Upper lobe of left lung (tissue), 6 donors: ENCODE measurements at regions not wholly inside any gene's neighbourhood (a gene's known extent, or its start where the extent isn't known, plus 50 kb on each side); places are given as distances from the start of the nearest gene placed in this dataset.
"Not testable (repeated sequence)": the region's sequence is repeated elsewhere in the genome, so short reads cannot be mapped to it uniquely, and the experiment has no call there.

Source experiments
- ATAC-seq, 2 donors: fragments of 200-7000 bp; cut with Tn5 transposase; one replicate each; pipeline ENCODE4 v1.9.1; 2022; ENCODE audit warnings: mild to moderate bottlenecking in 2 of 2, moderate library complexity in 2 of 2; ENCODE audit not compliant: low FRiP score in 2 of 2
- DNase-seq, 2 donors: peaks; one replicate each; pipeline ENCODE4 v3.0.0-alpha.2; 2019 to 2020
- H3K27ac ChIP-seq, 4 donors: fragments of 200-600 bp; sonication (generic); one replicate each; pipeline ENCODE4 v1.5.1; 2016 to 2019
- H3K27me3 ChIP-seq, 4 donors: fragments of 200-600 bp; sonication (generic); one replicate each; pipeline ENCODE4 v1.5.1; 2017 to 2019
- H3K36me3 ChIP-seq, 4 donors: fragments of 200-600 bp; sonication (generic); one replicate each; pipeline ENCODE4 v1.5.1; 2016 to 2019
- H3K4me1 ChIP-seq, 4 donors: fragments of 200-600 bp; sonication (generic); one replicate each; pipeline ENCODE4 v1.5.1; 2018 to 2019
- H3K4me3 ChIP-seq, 4 donors: fragments of 200-600 bp; sonication (generic); one replicate each; pipeline ENCODE4 v1.5.1; 2017 to 2019; ENCODE audit warnings: mild to moderate bottlenecking in 2 of 4, moderate library complexity in 1 of 4
- H3K9me3 ChIP-seq, 4 donors: fragments of 200-600 bp; sonication (generic); one replicate each; pipeline ENCODE4 v1.5.1; 2018 to 2019
- EP300 ChIP-seq, 4 donors: sonication (generic); formaldehyde crosslinking; IDR thresholded peaks; one replicate each; pipeline ENCODE4 v1.5.1; 2017; ENCODE audit warnings: antibody characterized with exemption in 4 of 4, control low read depth in 2 of 4
- POLR2A ChIP-seq, 4 donors: fragments of 450-650 bp; IDR thresholded peaks; one replicate each; pipeline ENCODE4 v1.5.1; 2016 to 2017; ENCODE audit warnings: antibody characterized with exemption in 4 of 4, mild to moderate bottlenecking in 2 of 4
- POLR2AphosphoS5 ChIP-seq, 2 donors: sonication (generic); formaldehyde crosslinking; IDR thresholded peaks; one replicate each; pipeline ENCODE4 v1.5.1; 2017; ENCODE audit warnings: antibody characterized with exemption in 2 of 2
- WGBS, 2 donors: methylation state at CpG; one replicate each; pipeline ENCODE4 v1.1.5; 2017 to 2018; 5-methylcytosine and 5-hydroxymethylcytosine counted together
- TF ChIP-seq, protein P1 (sequence below), 6 experiments: fragments of 450-650 bp in 4 of 6; fragments of 200-600 bp in 2 of 6; sonication (generic) in 2 of 6; IDR thresholded peaks; one replicate each; pipeline ENCODE4 v1.5.1; 2016 to 2019; ENCODE audit warnings: antibody characterized with exemption in 6 of 6
- donor health status: DM: no; HTN: no; CAD: no; lungs with moderate emphysema.
- donor health status: DM: no; HTN: yes; CAD: no; lungs with severe emphysema.

DNA sequence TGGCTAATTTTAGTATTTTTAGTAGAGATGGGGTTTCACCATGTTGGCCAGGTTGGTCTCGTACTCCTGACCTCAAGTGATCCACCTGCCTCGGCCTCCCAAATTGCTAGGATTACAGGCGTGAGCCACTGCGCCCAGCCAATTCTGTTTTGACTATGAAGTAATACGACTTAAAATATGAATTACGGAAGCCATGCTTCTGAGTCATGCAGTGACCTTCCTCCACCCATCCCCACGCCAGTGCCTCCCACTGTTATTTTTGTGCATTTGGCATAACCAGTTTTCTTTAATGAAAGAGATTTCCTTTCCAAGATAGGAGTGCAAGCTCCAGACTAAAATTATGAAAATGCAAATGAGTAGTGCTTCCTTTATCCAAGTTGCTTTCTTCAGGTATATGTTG is 101.0 kb upstream of the DAB2 start:
- H3K27me3 ChIP-seq, H3K36me3 ChIP-seq, H3K4me3 ChIP-seq, H3K9me3 ChIP-seq: not testable (repeated sequence)
- WGBS, 2 donors = 83 to 89% methylated on average over 7 of the region's 7 CpGs
- ATAC-seq (peak in 1 of 2 donors; percentile 91), DNase-seq (peak in 1 of 2 donors; percentile 38)
- peak in 1 of 4 donors; percentile 34 for TF ChIP-seq POLR2A (IDR thresholded peaks at IDR 0.05)
- peaks cover 0 to 14% (median 6%) of the 10 kb centered on the region in 4 donors for H3K4me1 ChIP-seq
- H3K27ac ChIP-seq = peak overlapping the region in 3 of 4 donors; percentile 59 to 68 (median 63)

DNA sequence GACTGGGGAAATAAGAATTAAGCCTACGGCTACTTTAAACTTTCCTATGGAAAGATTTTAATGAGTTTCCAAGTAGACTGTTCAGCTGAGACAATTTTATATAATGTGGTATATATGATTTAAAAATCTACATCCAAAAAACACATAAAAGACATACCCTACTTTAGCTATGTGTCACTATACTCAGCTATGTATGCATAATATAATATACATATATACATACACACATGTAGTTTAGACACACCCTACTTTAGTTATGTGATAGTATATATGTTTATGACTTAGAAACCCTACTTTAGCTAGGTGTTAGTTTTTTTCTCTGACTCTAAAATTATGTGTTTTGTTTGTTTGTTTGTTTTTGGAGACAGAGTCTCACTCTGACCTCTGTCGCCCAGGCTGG is 100.5 kb upstream of the DAB2 start:
- peaks cover 2 to 17% (median 6%) of the 10 kb centered on the region in 4 donors for H3K4me1 ChIP-seq
- TF ChIP-seq POLR2A (IDR thresholded peaks at IDR 0.05) (no peak), POLR2AphosphoS5 (IDR thresholded peaks at IDR 0.05) (no peak), EP300 (IDR thresholded peaks at IDR 0.05) (no peak)
- TF ChIP-seq, protein P1, sequence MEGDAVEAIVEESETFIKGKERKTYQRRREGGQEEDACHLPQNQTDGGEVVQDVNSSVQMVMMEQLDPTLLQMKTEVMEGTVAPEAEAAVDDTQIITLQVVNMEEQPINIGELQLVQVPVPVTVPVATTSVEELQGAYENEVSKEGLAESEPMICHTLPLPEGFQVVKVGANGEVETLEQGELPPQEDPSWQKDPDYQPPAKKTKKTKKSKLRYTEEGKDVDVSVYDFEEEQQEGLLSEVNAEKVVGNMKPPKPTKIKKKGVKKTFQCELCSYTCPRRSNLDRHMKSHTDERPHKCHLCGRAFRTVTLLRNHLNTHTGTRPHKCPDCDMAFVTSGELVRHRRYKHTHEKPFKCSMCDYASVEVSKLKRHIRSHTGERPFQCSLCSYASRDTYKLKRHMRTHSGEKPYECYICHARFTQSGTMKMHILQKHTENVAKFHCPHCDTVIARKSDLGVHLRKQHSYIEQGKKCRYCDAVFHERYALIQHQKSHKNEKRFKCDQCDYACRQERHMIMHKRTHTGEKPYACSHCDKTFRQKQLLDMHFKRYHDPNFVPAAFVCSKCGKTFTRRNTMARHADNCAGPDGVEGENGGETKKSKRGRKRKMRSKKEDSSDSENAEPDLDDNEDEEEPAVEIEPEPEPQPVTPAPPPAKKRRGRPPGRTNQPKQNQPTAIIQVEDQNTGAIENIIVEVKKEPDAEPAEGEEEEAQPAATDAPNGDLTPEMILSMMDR (IDR thresholded peaks at IDR 0.05) = no peak
- no peak overlapping the region for H3K4me3 ChIP-seq
- no peaks in the 10 kb centered on the region for H3K36me3 ChIP-seq
- ATAC-seq (no peak), DNase-seq (no peak)
- 91 to 100% methylated on average over 2 of the region's 2 CpGs for WGBS, 2 donors
- H3K27me3 ChIP-seq = no peaks in the 10 kb centered on the region
- H3K9me3 ChIP-seq = no peaks in the 10 kb centered on the region
- H3K27ac ChIP-seq = peak overlapping the region in 1 of 4 donors; percentile 63

DNA sequence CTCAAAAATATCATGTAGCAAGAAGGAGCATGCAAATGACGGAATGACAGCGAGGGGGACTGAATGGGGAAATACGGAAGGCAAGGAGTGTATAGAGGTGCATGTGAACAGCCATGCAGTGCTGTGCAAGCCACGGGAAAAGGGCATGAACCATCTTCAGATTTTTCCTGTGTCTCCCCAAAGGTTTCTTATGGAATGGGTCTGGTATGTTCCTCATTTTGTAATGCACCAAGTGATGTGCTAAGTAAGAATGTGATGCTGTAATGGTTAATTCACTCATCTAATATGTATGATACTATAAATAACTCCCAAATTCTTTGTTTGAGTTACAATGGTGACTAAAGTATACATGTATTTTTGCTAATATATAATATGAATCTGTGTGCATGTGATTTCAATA is 99.0 kb upstream of the DAB2 start:
- H3K4me3 ChIP-seq = no peak overlapping the region
- H3K4me1 ChIP-seq = peaks cover 14 to 30% (median 18%) of the 10 kb centered on the region in 4 donors
- no peaks in the 10 kb centered on the region for H3K9me3 ChIP-seq
- H3K36me3 ChIP-seq = no peaks in the 10 kb centered on the region
- 93 to 95% methylated on average over 4 of the region's 4 CpGs for WGBS, 2 donors
- H3K27ac ChIP-seq = no peak overlapping the region
- DNase-seq (no peak), ATAC-seq (no peak)
- TF ChIP-seq POLR2AphosphoS5 (IDR thresholded peaks at IDR 0.05) (no peak), EP300 (IDR thresholded peaks at IDR 0.05) (no peak), POLR2A (IDR thresholded peaks at IDR 0.05) (no peak)
- TF ChIP-seq, protein P1 (IDR thresholded peaks at IDR 0.05) = no peak
- H3K27me3 ChIP-seq = no peaks in the 10 kb centered on the region

DNA sequence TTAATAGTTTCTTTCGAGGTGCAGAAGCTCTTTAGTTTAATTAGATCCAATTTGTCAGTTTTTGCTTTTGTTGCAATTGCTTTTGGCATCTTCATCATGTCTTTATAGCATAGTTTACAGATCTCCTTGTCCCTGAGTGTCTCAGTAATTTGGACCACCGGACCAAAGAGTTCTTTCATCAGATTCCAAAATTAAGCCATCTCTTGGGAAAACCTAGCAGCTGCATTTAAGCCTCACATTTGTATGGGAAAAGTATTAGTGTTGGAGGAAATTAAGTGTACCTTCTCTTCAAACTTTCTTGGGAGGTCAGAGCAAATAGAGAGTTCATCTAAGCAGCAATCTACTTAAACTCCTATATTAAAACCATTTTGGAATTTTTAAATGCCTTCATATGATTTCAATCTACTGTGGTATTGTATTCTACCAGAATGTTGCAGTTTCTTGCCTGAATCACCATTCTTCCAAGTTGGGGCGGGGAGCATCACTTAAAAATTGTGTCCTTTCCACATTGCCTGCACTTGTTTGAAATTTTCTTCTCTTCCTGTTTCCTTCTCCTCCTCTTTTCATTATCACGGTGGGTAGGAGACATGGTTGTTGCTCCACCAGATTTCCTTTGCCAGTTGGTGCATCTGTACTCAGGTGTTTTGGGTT is 97.3 kb upstream of the DAB2 start:
- H3K27me3 ChIP-seq = no peaks in the 10 kb centered on the region
- H3K27ac ChIP-seq = no peak overlapping the region
- ATAC-seq (no peak), DNase-seq (no peak)
- no peak for TF ChIP-seq POLR2AphosphoS5 (IDR thresholded peaks at IDR 0.05)
- TF ChIP-seq, protein P1 (IDR thresholded peaks at IDR 0.05) = no peak
- TF ChIP-seq POLR2A (IDR thresholded peaks at IDR 0.05) = no peak
- no peak for TF ChIP-seq EP300 (IDR thresholded peaks at IDR 0.05)
- no peak overlapping the region for H3K4me3 ChIP-seq
- H3K4me1 ChIP-seq = peaks cover 20 to 35% (median 21%) of the 10 kb centered on the region in 4 donors
- 81 to 84% methylated on average over 4 of the region's 4 CpGs for WGBS, 2 donors
- no peaks in the 10 kb centered on the region for H3K9me3 ChIP-seq
- no peaks in the 10 kb centered on the region for H3K36me3 ChIP-seq

DNA sequence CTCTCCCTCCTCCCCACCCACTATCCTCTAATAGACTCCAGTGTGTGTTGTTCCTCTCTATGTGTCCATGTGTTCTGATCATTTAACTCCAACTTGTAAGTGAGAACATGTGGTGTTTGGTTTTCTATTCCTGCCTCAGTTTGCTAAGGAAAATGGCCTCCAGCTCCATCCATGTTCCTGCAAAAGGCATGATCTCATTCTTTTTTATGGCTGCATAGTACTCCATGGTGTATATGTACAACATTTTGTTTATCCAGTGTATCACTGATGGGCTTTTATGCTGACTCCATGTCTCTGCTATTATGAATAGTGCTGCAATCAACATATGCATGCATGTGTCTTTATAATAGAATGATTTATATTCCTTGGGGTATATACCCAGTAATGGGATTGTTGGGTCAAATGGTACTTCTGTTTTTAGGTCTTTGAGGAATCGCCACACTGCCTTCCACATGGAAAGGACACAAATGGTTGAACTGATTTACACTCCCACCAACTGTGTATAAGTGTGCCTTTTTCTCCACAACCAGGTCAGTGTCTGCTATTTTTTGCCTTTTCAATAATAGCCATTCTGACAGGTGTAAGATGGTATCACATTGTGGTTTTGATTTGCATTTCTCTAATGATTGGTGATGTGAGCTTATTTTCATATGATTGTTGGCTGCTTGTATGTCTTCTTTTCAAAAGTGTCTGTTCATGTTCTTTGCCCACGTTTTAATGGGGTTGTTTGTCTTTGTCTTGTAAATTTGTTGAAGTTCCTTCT is 96.5 kb upstream of the DAB2 start:
- DNase-seq (no peak), ATAC-seq (no peak)
- H3K9me3 ChIP-seq = no peaks in the 10 kb centered on the region
- no peaks in the 10 kb centered on the region for H3K27me3 ChIP-seq
- 87 to 88% methylated on average over 2 of the region's 2 CpGs for WGBS, 2 donors
- TF ChIP-seq, protein P1 (IDR thresholded peaks at IDR 0.05) = no peak
- TF ChIP-seq POLR2A (IDR thresholded peaks at IDR 0.05) (no peak), POLR2AphosphoS5 (IDR thresholded peaks at IDR 0.05) (no peak), EP300 (IDR thresholded peaks at IDR 0.05) (no peak)
- no peak overlapping the region for H3K4me3 ChIP-seq
- no peak overlapping the region for H3K27ac ChIP-seq
- peaks cover 16 to 29% (median 20%) of the 10 kb centered on the region in 4 donors for H3K4me1 ChIP-seq
- H3K36me3 ChIP-seq = no peaks in the 10 kb centered on the region
